Activated CD4-positive, alpha-beta memory T cell treated with anti-CD3 and anti-CD28 coated beads for 36 hours (primary cell): ENCODE measurements at regions not wholly inside any gene's neighbourhood (a gene's known extent, or its start where the extent isn't known, plus 50 kb on each side); places are given as distances from the start of the nearest gene placed in this dataset.

Source experiments
- CTCF ChIA-PET: fragments of 350-600 bp; sonication (Branson Sonifier 250); formaldehyde crosslinking; loops from one replicate; lab custom pipeline; 2021; ENCODE audit warnings: antibody characterized with exemption, inconsistent platforms; lab: Charles Lee
- POLR2A ChIA-PET: fragments of 350-600 bp; sonication (Branson Sonifier 250); formaldehyde crosslinking; loops from one replicate; lab custom pipeline; 2021; ENCODE audit warnings: antibody characterized with exemption; lab: Charles Lee
- DNase-seq: peaks from one replicate; pipeline ENCODE4 v3.0.0-alpha.2; 2020
- H3K27ac Mint-ChIP-seq: one replicate; pipeline ENCODE4 v1.8.0; 2021; ENCODE audit warnings: mixed read lengths
- H3K27me3 Mint-ChIP-seq: one replicate; pipeline ENCODE4 v1.8.0; 2021; ENCODE audit warnings: mixed read lengths
- H3K36me3 Mint-ChIP-seq: one replicate; pipeline ENCODE4 v1.8.0; 2021; ENCODE audit warnings: mixed read lengths
- H3K4me1 Mint-ChIP-seq: one replicate; pipeline ENCODE4 v1.8.0; 2021; ENCODE audit warnings: low read depth, mixed read lengths
- H3K4me3 Mint-ChIP-seq: one replicate; pipeline ENCODE4 v1.8.0; 2021; ENCODE audit warnings: mild to moderate bottlenecking, mixed read lengths
- H3K9me3 Mint-ChIP-seq: one replicate; pipeline ENCODE4 v1.8.0; 2021; ENCODE audit warnings: mixed read lengths
- intact Hi-C: fragments of 100-400 bp; cut with micrococcal nuclease; formaldehyde crosslinking; loops from one replicate; pipeline ENCODE4 v1.15.1; 2023

GRCh38 chr17:73875346-73875745 is 231.1 kb upstream of the SDK2 start:
- H3K27ac Mint-ChIP-seq: no peak overlapping the region
- ChIA-PET POLR2A (no interaction called here), CTCF (no interaction called here)
- H3K27me3 Mint-ChIP-seq: peaks cover 2% of the 10 kb centered on the region
- no peak overlapping the region for H3K4me3 Mint-ChIP-seq
- no peaks in the 10 kb centered on the region for H3K36me3 Mint-ChIP-seq
- no peaks in the 10 kb centered on the region for H3K4me1 Mint-ChIP-seq
- no peak for DNase-seq
- intact Hi-C loops: no loop called here
- no peaks in the 10 kb centered on the region for H3K9me3 Mint-ChIP-seq

DNA sequence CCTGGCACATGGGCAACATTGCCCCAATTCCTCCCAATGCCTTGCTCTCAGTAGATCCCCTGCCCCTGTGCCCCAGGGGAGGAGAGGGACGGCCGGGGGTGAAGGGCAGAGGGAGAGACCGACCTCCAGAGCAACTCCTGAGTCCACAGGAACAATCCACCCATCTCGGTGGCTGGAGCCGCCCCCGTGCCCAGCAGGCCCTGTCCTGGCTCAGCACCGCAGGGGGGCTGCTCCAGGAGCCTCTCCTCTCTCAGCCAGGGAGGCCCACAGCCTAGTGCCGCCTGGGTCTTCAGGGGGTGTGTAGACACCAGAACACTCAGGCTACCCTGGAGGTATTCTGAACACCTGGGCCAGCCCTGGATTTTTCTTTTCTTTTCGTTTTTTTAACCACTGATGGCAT is 233.7 kb upstream of the SDK2 start:
- Mint-ChIP-seq H3K27ac (no peak overlapping the region), H3K4me1 (no peaks in the 10 kb centered on the region), H3K36me3 (no peaks in the 10 kb centered on the region), H3K4me3 (no peak overlapping the region), H3K9me3 (no peaks in the 10 kb centered on the region), H3K27me3 (peaks cover 2% of the 10 kb centered on the region)
- ChIA-PET POLR2A (no interaction called here), CTCF (no interaction called here)
- no peak for DNase-seq
- intact Hi-C loops: no loop called here

DNA sequence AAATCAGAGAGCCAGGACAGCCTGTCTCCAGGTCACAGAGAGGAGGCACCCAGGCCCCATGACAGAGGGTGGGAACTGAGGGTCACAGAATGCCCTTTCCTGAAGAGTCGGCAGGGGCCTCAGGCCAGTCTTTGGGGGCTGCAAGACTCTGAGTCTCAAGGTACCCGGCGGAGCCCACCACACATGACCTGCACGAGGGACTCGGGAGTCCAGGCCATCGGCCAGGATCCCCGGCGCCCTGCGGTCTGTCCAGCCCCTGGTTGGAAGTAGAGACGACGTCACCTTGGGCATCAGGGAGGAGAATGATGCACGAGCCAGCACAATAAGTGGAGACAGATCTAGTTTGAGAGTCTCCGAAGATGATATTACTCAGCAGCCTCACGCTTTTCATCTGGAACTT is 234.7 kb upstream of the SDK2 start:
- Mint-ChIP-seq H3K4me1 (no peaks in the 10 kb centered on the region), H3K36me3 (no peaks in the 10 kb centered on the region), H3K27me3 (peaks cover 2% of the 10 kb centered on the region), H3K9me3 (no peaks in the 10 kb centered on the region), H3K4me3 (no peak overlapping the region), H3K27ac (no peak overlapping the region)
- ChIA-PET POLR2A (no interaction called here), CTCF (no interaction called here)
- intact Hi-C loops: no loop called here
- no peak for DNase-seq

DNA sequence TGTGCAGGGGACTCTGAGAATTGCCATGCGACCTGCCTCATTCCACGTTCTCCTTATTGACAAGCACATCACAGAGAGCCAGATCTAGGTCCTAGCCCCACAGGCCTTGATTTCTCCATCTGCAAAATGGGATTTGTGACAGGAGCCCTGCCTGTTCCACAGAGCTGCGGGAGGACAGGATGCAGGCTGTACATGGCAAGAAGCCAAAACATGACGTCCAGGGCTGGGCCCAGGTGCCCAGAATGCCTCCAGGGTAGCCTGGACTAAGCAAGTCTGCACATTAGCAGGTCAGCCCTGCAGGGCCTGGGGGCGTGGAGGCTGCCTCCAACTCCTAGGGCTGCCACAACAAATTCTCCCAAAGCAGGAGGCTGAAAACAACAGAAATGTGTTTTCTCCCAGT is 235.7 kb upstream of the SDK2 start:
- Mint-ChIP-seq H3K27ac (no peak overlapping the region), H3K27me3 (peaks cover 2% of the 10 kb centered on the region), H3K36me3 (no peaks in the 10 kb centered on the region), H3K9me3 (no peaks in the 10 kb centered on the region), H3K4me1 (no peaks in the 10 kb centered on the region), H3K4me3 (no peak overlapping the region)
- no peak for DNase-seq
- intact Hi-C loops: no loop called here
- POLR2A ChIA-PET: no interaction called here
- CTCF ChIA-PET: no interaction called here

- ChIA-PET CTCF (no interaction called here), POLR2A (no interaction called here)
- no peaks in the 10 kb centered on the region for H3K36me3 Mint-ChIP-seq
- intact Hi-C loops: no loop called here
- no peaks in the 10 kb centered on the region for H3K9me3 Mint-ChIP-seq
- no peaks in the 10 kb centered on the region for H3K4me1 Mint-ChIP-seq
- no peaks in the 10 kb centered on the region for H3K27me3 Mint-ChIP-seq
- DNase-seq: no peak
- H3K27ac Mint-ChIP-seq: no peak overlapping the region
- H3K4me3 Mint-ChIP-seq: no peak overlapping the region
Measured at GRCh38 chr17:73882590-73882989, 238.3 kb upstream of the SDK2 start.

DNA sequence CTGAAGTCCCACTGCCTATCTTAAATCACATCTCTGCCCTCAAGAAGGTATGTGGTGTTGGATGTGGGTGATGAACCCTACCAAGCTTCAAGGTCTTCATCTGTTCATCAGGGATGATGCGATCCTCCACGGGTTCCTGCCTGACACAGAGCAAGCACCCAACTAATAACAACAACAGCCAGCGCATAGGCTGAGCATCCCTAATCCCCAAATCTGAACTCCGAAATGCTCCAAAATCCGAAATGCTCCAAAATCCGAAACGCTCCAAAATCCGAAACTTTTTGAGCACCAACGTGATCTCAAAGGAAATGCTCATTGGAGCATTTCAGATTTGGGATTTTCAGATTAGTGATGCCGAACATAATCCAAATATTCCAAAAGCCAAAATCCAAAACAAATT is 238.9 kb upstream of the SDK2 start:
- Mint-ChIP-seq H3K27ac (no peak overlapping the region), H3K27me3 (no peaks in the 10 kb centered on the region), H3K9me3 (no peaks in the 10 kb centered on the region), H3K4me1 (no peaks in the 10 kb centered on the region), H3K4me3 (no peak overlapping the region), H3K36me3 (no peaks in the 10 kb centered on the region)
- POLR2A ChIA-PET: no interaction called here
- intact Hi-C loops: no loop called here
- no peak for DNase-seq
- CTCF ChIA-PET: no interaction called here

GRCh38 chr17:73887739-73888138 is 243.5 kb upstream of the SDK2 start:
- ChIA-PET POLR2A (no interaction called here), CTCF (no interaction called here)
- Mint-ChIP-seq H3K4me1 (no peaks in the 10 kb centered on the region), H3K27ac (no peak overlapping the region), H3K9me3 (peaks cover under 1% of the 10 kb centered on the region), H3K4me3 (no peak overlapping the region), H3K36me3 (no peaks in the 10 kb centered on the region), H3K27me3 (no peaks in the 10 kb centered on the region)
- intact Hi-C loops: no loop called here
- no peak for DNase-seq

- H3K27ac Mint-ChIP-seq: no peak overlapping the region
- DNase-seq: no peak
- no peaks in the 10 kb centered on the region for H3K27me3 Mint-ChIP-seq
- H3K9me3 Mint-ChIP-seq: peaks cover 5% of the 10 kb centered on the region
- no peak overlapping the region for H3K4me3 Mint-ChIP-seq
- no peaks in the 10 kb centered on the region for H3K4me1 Mint-ChIP-seq
- POLR2A ChIA-PET: no interaction called here
- H3K36me3 Mint-ChIP-seq: no peaks in the 10 kb centered on the region
- intact Hi-C loops: no loop called here
- CTCF ChIA-PET: no interaction called here
Measured at GRCh38 chr17:73888862-73889261, 244.6 kb upstream of the SDK2 start.

- Mint-ChIP-seq H3K4me3 (no peak overlapping the region), H3K9me3 (peaks cover 5% of the 10 kb centered on the region), H3K4me1 (no peaks in the 10 kb centered on the region), H3K27ac (no peak overlapping the region), H3K27me3 (no peaks in the 10 kb centered on the region), H3K36me3 (no peaks in the 10 kb centered on the region)
- DNase-seq: no peak
- ChIA-PET CTCF (no interaction called here), POLR2A (no interaction called here)
- intact Hi-C loops: no loop called here
Measured at GRCh38 chr17:73889439-73889838, 245.2 kb upstream of the SDK2 start.

DNA sequence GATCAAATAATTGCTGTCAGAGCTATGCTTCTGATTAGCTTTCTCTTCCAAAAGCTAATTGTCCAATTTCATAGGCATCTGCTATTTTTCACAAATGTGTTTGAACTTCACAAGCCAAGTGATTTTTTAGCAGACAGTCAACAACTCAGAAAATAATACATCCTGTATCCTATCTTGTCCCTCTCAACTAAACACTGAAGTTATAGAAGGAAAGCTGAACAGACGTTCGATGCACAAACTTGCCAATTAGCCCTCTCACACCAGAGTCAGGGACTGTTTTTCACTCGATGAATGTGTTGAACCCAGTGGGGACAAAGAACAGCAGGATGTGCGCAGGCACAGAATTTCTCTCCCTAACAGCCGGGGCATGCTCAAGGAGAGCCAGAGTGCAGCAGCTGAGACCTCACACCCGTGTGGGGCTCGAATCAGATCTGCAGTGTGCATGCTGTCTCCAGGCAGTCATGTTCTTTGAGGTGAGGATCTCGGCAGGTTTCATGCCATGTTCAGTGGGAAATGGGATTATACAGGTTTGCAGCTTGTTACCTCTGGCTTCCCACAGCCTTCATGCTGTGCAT is 246.7 kb upstream of the SDK2 start:
- ChIA-PET POLR2A (no interaction called here), CTCF (no interaction called here)
- H3K27ac Mint-ChIP-seq: no peak overlapping the region
- H3K27me3 Mint-ChIP-seq: peaks cover 3% of the 10 kb centered on the region
- peaks cover 5% of the 10 kb centered on the region for H3K9me3 Mint-ChIP-seq
- intact Hi-C loops: no loop called here
- H3K4me3 Mint-ChIP-seq: no peak overlapping the region
- DNase-seq: no peak
- H3K36me3 Mint-ChIP-seq: no peaks in the 10 kb centered on the region
- no peaks in the 10 kb centered on the region for H3K4me1 Mint-ChIP-seq

DNA sequence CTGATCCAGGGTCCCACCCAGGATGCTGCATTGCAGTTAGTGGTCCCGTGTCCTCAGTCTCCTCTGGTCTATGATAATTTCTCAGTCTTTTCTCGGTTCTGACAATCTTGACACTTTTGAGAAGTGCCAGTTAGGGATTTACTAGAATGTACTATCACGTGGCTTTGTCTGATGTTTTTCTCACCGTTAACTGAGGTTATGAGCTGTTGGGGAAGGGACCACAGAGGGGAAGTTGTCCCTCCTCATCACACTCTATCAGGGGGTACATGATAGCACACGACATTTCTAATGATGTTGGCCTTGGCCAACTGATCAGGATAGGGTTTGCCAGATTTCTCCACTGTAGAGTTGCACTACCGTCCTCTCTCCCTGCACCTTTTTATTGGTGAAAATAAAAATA is 250.9 kb upstream of the SDK2 start:
- CTCF ChIA-PET: no interaction called here
- POLR2A ChIA-PET: no interaction called here
- no peak for DNase-seq
- H3K27me3 Mint-ChIP-seq: peaks cover 14% of the 10 kb centered on the region
- no peak overlapping the region for H3K27ac Mint-ChIP-seq
- H3K4me3 Mint-ChIP-seq: no peak overlapping the region
- no peaks in the 10 kb centered on the region for H3K36me3 Mint-ChIP-seq
- no peaks in the 10 kb centered on the region for H3K4me1 Mint-ChIP-seq
- H3K9me3 Mint-ChIP-seq: peaks cover 5% of the 10 kb centered on the region
- intact Hi-C loops: no loop called here

DNA sequence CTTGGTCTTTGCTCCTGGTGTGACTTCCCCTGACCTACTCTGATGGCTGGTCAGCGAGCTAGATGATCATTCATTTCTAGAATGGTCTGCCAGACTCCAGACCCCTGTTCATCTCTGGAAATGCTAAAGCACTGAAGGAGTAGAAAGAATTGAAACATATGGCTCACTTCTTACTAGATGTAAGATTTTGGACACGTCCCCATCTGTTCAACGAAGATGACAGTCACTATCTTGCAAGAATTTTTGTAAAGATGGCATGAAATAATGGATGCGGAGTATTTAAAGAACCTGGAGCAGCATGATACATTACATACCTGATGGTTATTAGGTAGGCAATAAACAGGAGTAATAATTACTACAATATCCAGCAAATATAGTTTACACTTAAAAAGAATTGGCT is 252.7 kb upstream of the SDK2 start:
- peaks cover 8% of the 10 kb centered on the region for H3K4me1 Mint-ChIP-seq
- intact Hi-C loops: no loop called here
- POLR2A ChIA-PET: no interaction called here
- H3K9me3 Mint-ChIP-seq: peaks cover 5% of the 10 kb centered on the region
- no peak for DNase-seq
- H3K27me3 Mint-ChIP-seq: peaks cover 26% of the 10 kb centered on the region
- CTCF ChIA-PET: no interaction called here
- no peak overlapping the region for H3K27ac Mint-ChIP-seq
- no peak overlapping the region for H3K4me3 Mint-ChIP-seq
- no peaks in the 10 kb centered on the region for H3K36me3 Mint-ChIP-seq

DNA sequence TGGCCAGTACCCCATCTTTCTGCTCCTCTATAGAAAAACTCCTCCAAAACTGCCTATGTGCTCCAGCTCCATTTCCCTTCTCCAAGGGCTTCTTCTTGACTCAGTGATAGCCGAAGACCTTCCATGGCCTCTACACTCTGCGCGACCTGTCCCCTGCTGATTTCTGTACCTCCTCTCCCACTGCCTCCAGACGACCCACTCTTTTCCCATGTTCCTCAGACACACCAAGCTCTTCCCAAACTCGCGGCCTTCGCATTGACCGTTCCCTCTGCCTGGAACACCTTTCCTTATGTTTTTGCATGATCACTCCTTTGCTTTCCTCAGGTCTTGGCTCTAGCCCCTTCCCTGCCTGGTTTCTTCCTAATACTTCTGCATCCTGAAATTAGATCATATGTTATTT is 255.6 kb upstream of the SDK2 start:
- intact Hi-C loops: no loop called here
- H3K27me3 Mint-ChIP-seq: peaks cover 31% of the 10 kb centered on the region
- no peaks in the 10 kb centered on the region for H3K36me3 Mint-ChIP-seq
- H3K9me3 Mint-ChIP-seq: no peaks in the 10 kb centered on the region
- ChIA-PET CTCF (no interaction called here), POLR2A (no interaction called here)
- DNase-seq: no peak
- no peak overlapping the region for H3K4me3 Mint-ChIP-seq
- H3K4me1 Mint-ChIP-seq: peaks cover 8% of the 10 kb centered on the region
- H3K27ac Mint-ChIP-seq: no peak overlapping the region
